ENCODE measurements at regions not wholly inside any gene's neighbourhood (a gene's known extent, or its start where the extent isn't known, plus 50 kb on each side); places are given as distances from the start of the nearest gene placed in this dataset.
"Not testable (repeated sequence)": the region's sequence is repeated elsewhere in the genome, so short reads cannot be mapped to it uniquely, and the experiment has no call there.

- DNase-seq, result no peak
Observed at GRCh38 chr14:49105512-49105911, 480.7 kb downstream of the RPS29 start.

GRCh38 chr14:49092345-49092744 lies 493.8 kb downstream of the RPS29 start:
- DNase-seq, result no peak

- DNase-seq, result no peak
Observed at GRCh38 chr14:49089107-49089506, 497.1 kb downstream of the RPS29 start.

- DNase-seq, result not testable (repeated sequence)
Observed at GRCh38 chr14:49073292-49073691, 512.9 kb downstream of the RPS29 start.

GRCh38 chr14:49058511-49058910 lies 527.7 kb downstream of the RPS29 start:
- DNase-seq, result no peak

- no peak for DNase-seq
Observed at GRCh38 chr14:49057838-49058510, 528.2 kb downstream of the RPS29 start.

- DNase-seq, result no peak
Observed at GRCh38 chr14:49056021-49056420, 530.2 kb downstream of the RPS29 start.

GRCh38 chr14:49052521-49052920 lies 533.7 kb downstream of the RPS29 start:
- no peak for DNase-seq

- no peak for DNase-seq
Observed at GRCh38 chr14:49051328-49052060, 534.7 kb downstream of the RPS29 start.

GRCh38 chr14:49050822-49051221 lies 535.4 kb downstream of the RPS29 start:
- no peak for DNase-seq

- no peak for DNase-seq
Observed at GRCh38 chr14:49049711-49050110, 536.5 kb downstream of the RPS29 start.

GRCh38 chr14:49044981-49045380 lies 541.2 kb downstream of the RPS29 start:
- no peak for DNase-seq

- no peak for DNase-seq
Observed at GRCh38 chr14:49036984-49037516, 549.1 kb downstream of the RPS29 start.

- no peak for DNase-seq
Observed at GRCh38 chr14:49036266-49036665, 549.9 kb downstream of the RPS29 start.

GRCh38 chr14:49033131-49033530 lies 553.0 kb downstream of the RPS29 start:
- DNase-seq, result no peak

GRCh38 chr14:49031710-49032109 lies 554.5 kb downstream of the RPS29 start:
- DNase-seq, result not testable (repeated sequence)

GRCh38 chr14:49019467-49020115 lies 566.6 kb downstream of the RPS29 start:
- no peak for DNase-seq

GRCh38 chr14:49017447-49017846 lies 568.7 kb downstream of the RPS29 start:
- no peak for DNase-seq

- DNase-seq, result no peak
Observed at GRCh38 chr14:49016381-49016780, 569.8 kb downstream of the RPS29 start.

GRCh38 chr14:49014476-49014875 lies 571.7 kb downstream of the RPS29 start:
- no peak for DNase-seq

GRCh38 chr14:49008363-49008762 lies 577.8 kb downstream of the RPS29 start:
- no peak for DNase-seq

GRCh38 chr14:48991141-48991540 lies 595.0 kb downstream of the RPS29 start:
- DNase-seq, result no peak

- DNase-seq, result peak; percentile 11
Observed at GRCh38 chr14:48983351-48983888, 602.8 kb downstream of the RPS29 start.

- no peak for DNase-seq
Observed at GRCh38 chr14:48974994-48975393, 611.2 kb downstream of the RPS29 start.
